H1 (cell line): ENCODE measurements at regions not wholly inside any gene's neighbourhood (a gene's known extent, or its start where the extent isn't known, plus 50 kb on each side); places are given as distances from the start of the nearest gene placed in this dataset.

Experiments
- CTCF ChIA-PET: fragments of 300-600 bp; sonication (Branson Sonifier 250); formaldehyde crosslinking; loops from one replicate; lab custom pipeline; 2021; ENCODE audit not compliant: partially characterized antibody; lab: Charles Lee
- POLR2A ChIA-PET: fragments of 300-600 bp; sonication (Branson Sonifier 250); formaldehyde crosslinking; loops from one replicate; lab custom pipeline; 2021; ENCODE audit warnings: inconsistent platforms; ENCODE audit not compliant: partially characterized antibody; lab: Charles Lee
- DNase-seq, 2 experiments: peaks; one replicate each; pipeline versions ENCODE4 v3.0.0 to v3.0.0-alpha.2; 2010 to 2022; ENCODE audit warnings: low spot score in 2 of 2, low read depth in 1 of 2, mixed read lengths in 1 of 2
- FAIRE-seq: peaks from 2 replicates; lab custom pipeline; 2011; peaks lifted over from hg19 to GRCh38; lab: Jason Lieb, UNC
- H2AFZ ChIP-seq: 2 replicates; pipeline ENCODE4 v1.8.1; 2012; ENCODE audit warnings: low read length, inconsistent platforms
- H2AK5ac ChIP-seq: 2 replicates; pipeline ENCODE4 v1.6.1; 2013; ENCODE audit warnings: low read depth, low read length
- H2BK120ac ChIP-seq: replicated peaks from 2 replicates; pipeline ENCODE3; 2013; ENCODE audit warnings: low read depth, low read length, inconsistent platforms
- H2BK12ac ChIP-seq: 2 replicates; pipeline ENCODE4 v1.6.1; 2013; ENCODE audit warnings: low read depth, low read length
- H2BK15ac ChIP-seq: 2 replicates; pipeline ENCODE4 v1.6.1; 2013; ENCODE audit warnings: low read length
- H2BK20ac ChIP-seq: 2 replicates; pipeline ENCODE4 v1.6.1; 2013; ENCODE audit warnings: low read length
- H2BK5ac ChIP-seq: 2 replicates; pipeline ENCODE4 v1.6.1; 2013; ENCODE audit warnings: low read depth, low read length
- H3K14ac ChIP-seq: 2 replicates; pipeline ENCODE4 v1.6.1; 2013; ENCODE audit warnings: inconsistent platforms; ENCODE audit not compliant: insufficient read length
- H3K18ac ChIP-seq: 2 replicates; pipeline ENCODE4 v1.6.1; 2013; ENCODE audit warnings: low read length; ENCODE audit errors: extremely low read depth
- H3K23ac ChIP-seq: 2 replicates; pipeline ENCODE4 v1.6.1; 2013; ENCODE audit warnings: inconsistent platforms; ENCODE audit not compliant: insufficient read length
- H3K23me2 ChIP-seq: 2 replicates; pipeline ENCODE4 v1.6.1; 2013; ENCODE audit warnings: low read depth, low read length
- H3K27ac ChIP-seq: 2 replicates; pipeline ENCODE4 v1.6.1; 2011; ENCODE audit warnings: low read depth, low read length, inconsistent platforms
- H3K27me3 ChIP-seq, 4 experiments: replicated peaks in 1 of 4; 1 replicate in 1 of 4; 2 replicates in 3 of 4; pipeline versions ENCODE4 v1.6.1 to v1.8.1; 2011 to 2013; ENCODE audit warnings: low read length in 3 of 4, mild to moderate bottlenecking in 3 of 4, inconsistent platforms in 2 of 4, mixed read lengths in 2 of 4, moderate library complexity in 1 of 4; ENCODE audit not compliant: control insufficient read depth in 3 of 4, insufficient read depth in 3 of 4; ENCODE audit errors: extremely low read depth in 1 of 4
- H3K36me3 ChIP-seq, 4 experiments: 2 replicates each; pipeline versions ENCODE4 v1.6.1 to v1.8.1; 2011 to 2013; ENCODE audit warnings: mild to moderate bottlenecking in 4 of 4, low read length in 3 of 4, moderate library complexity in 2 of 4, control low read depth in 1 of 4, inconsistent platforms in 1 of 4; ENCODE audit not compliant: insufficient read depth in 4 of 4, control insufficient read depth in 2 of 4
- H3K4ac ChIP-seq: replicated peaks from 2 replicates; pipeline ENCODE3; 2013; ENCODE audit warnings: low read length, low read depth, mixed read lengths, inconsistent platforms; ENCODE audit not compliant: insufficient read length
- H3K4me1 ChIP-seq, 4 experiments: replicated peaks in 1 of 4; 1 replicate in 1 of 4; 2 replicates in 3 of 4; pipeline versions ENCODE4 v1.6.1 to v1.8.1; 2011 to 2013; ENCODE audit warnings: low read length in 3 of 4, inconsistent platforms in 2 of 4, mixed read lengths in 1 of 4; ENCODE audit not compliant: insufficient read depth in 4 of 4, control insufficient read depth in 3 of 4
- H3K4me2 ChIP-seq, 2 experiments: 2 replicates each; pipeline versions ENCODE4 v1.6.1 to v1.8.1; 2011 to 2013; ENCODE audit warnings: low read depth in 2 of 2, low read length in 2 of 2, control low read depth in 1 of 2, inconsistent platforms in 1 of 2, mild to moderate bottlenecking in 1 of 2; ENCODE audit not compliant: insufficient read depth in 1 of 2
- H3K4me3 ChIP-seq, 4 experiments: fragments of 200-600, 300-600 bp in 1 of 4; sonication (generic), shearing (Covaris generic), sonication (Bioruptor Twin) in 1 of 4; 2 replicates each; pipeline versions ENCODE4 v1.5.1 to v1.8.1; 2011 to 2016; ENCODE audit warnings: low read length in 4 of 4, low read depth in 3 of 4, control low read depth in 2 of 4, inconsistent platforms in 2 of 4, mild to moderate bottlenecking in 2 of 4, mixed read lengths in 1 of 4, moderate library complexity in 1 of 4; ENCODE audit not compliant: insufficient read depth in 2 of 4; ENCODE audit errors: extremely low read depth in 1 of 4
- H3K56ac ChIP-seq: replicated peaks from 2 replicates; pipeline ENCODE3; 2013; ENCODE audit warnings: low read depth, mild to moderate bottlenecking, mixed read lengths, low read length, inconsistent platforms; ENCODE audit not compliant: insufficient read length
- H3K79me1 ChIP-seq: 2 replicates; pipeline ENCODE4 v1.6.1; 2013; ENCODE audit warnings: low read depth, low read length, control low read depth
- H3K79me2 ChIP-seq, 2 experiments: 2 replicates each; pipeline versions ENCODE4 v1.6.1 to v1.8.1; 2012 to 2013; ENCODE audit warnings: low read length in 2 of 2, mild to moderate bottlenecking in 2 of 2, inconsistent platforms in 1 of 2; ENCODE audit not compliant: insufficient read depth in 2 of 2, control insufficient read depth in 1 of 2
- H3K9ac ChIP-seq, 4 experiments: replicated peaks in 1 of 4; 1 replicate in 1 of 4; 2 replicates in 3 of 4; pipeline versions ENCODE4 v1.6.1 to v1.8.1; 2011 to 2013; ENCODE audit warnings: low read depth in 3 of 4, low read length in 3 of 4, control low read depth in 2 of 4, mild to moderate bottlenecking in 2 of 4, moderate library complexity in 2 of 4, inconsistent platforms in 1 of 4; ENCODE audit errors: extremely low read depth in 1 of 4
- H3K9me3 ChIP-seq, 2 experiments: 2 replicates each; pipeline versions ENCODE4 v1.6.1 to v1.8.1; 2012 to 2013; ENCODE audit warnings: mild to moderate bottlenecking in 2 of 2, moderate library complexity in 2 of 2, control low read depth in 1 of 2, inconsistent platforms in 1 of 2, low read depth in 1 of 2, low read length in 1 of 2, mixed read lengths in 1 of 2; ENCODE audit not compliant: insufficient read depth in 2 of 2
- H4K20me1 ChIP-seq, 2 experiments: replicated peaks in 1 of 2; 2 replicates each; pipeline versions ENCODE3 to v1.8.1; 2011 to 2013; ENCODE audit warnings: inconsistent platforms in 2 of 2, low read length in 2 of 2, mild to moderate bottlenecking in 1 of 2; ENCODE audit not compliant: insufficient read depth in 2 of 2, control insufficient read depth in 1 of 2
- H4K5ac ChIP-seq: 2 replicates; pipeline ENCODE4 v1.6.1; 2013; ENCODE audit warnings: low read length, low read depth, mixed read lengths, inconsistent platforms; ENCODE audit not compliant: insufficient read length
- H4K8ac ChIP-seq: 2 replicates; pipeline ENCODE4 v1.8.0; 2013; ENCODE audit warnings: mild to moderate bottlenecking, moderate library complexity, low read length, inconsistent platforms; ENCODE audit not compliant: insufficient read depth; ENCODE audit errors: extremely low read depth
- H4K91ac ChIP-seq: replicated peaks from 2 replicates; pipeline ENCODE3; 2013; ENCODE audit warnings: low read length, mixed read lengths, inconsistent platforms; ENCODE audit not compliant: insufficient read length
- ATF2 ChIP-seq: IDR thresholded peaks from 2 replicates; pipeline ENCODE4 v1.6.1; 2012; ENCODE audit warnings: low read length, inconsistent platforms
- BCL11A ChIP-seq, 2 experiments: IDR thresholded peaks; one replicate each; pipeline ENCODE4 v1.6.1; 2011; ENCODE audit warnings: low read depth in 2 of 2, low read length in 2 of 2, mild to moderate bottlenecking in 2 of 2
- CEBPB ChIP-seq: IDR thresholded peaks from 2 replicates; pipeline ENCODE4 v1.6.1; 2012; ENCODE audit warnings: low read depth, low read length
- E2F6 ChIP-seq: IDR thresholded peaks from 2 replicates; pipeline ENCODE4 v1.6.1; 2012; ENCODE audit warnings: inconsistent platforms
- EGR1 ChIP-seq: IDR thresholded peaks from 2 replicates; pipeline ENCODE4 v1.6.1; 2011; ENCODE audit warnings: low read depth, low read length, borderline replicate concordance
- GABPA ChIP-seq: IDR thresholded peaks from 2 replicates; pipeline ENCODE4 v1.6.1; 2011; ENCODE audit warnings: mild to moderate bottlenecking, low read length, moderate library complexity, borderline replicate concordance; ENCODE audit not compliant: insufficient read depth
- KDM5A ChIP-seq: fragments of 200-600 bp; IDR thresholded peaks from 2 replicates; pipeline ENCODE4 v1.7.1; 2012; ENCODE audit warnings: mild to moderate bottlenecking, low read length, inconsistent platforms, mixed read lengths
- POLR2AphosphoS5 ChIP-seq: IDR thresholded peaks from 2 replicates; pipeline ENCODE4 v1.6.1; 2011; ENCODE audit warnings: low read depth, low read length
- SAP30 ChIP-seq: fragments of 300-600 bp; sonication (generic); IDR thresholded peaks from 2 replicates; pipeline ENCODE4 v1.7.1; 2012; ENCODE audit warnings: low read length, moderate library complexity, mild to moderate bottlenecking, inconsistent platforms; ENCODE audit not compliant: insufficient read depth, insufficient replicate concordance
- SP1 ChIP-seq: IDR thresholded peaks from 2 replicates; pipeline ENCODE4 v1.6.1; 2011; ENCODE audit warnings: low read depth, low read length
- SP4 ChIP-seq: IDR thresholded peaks from 2 replicates; pipeline ENCODE4 v1.6.1; 2012; ENCODE audit warnings: low read length, inconsistent platforms
- SUZ12 ChIP-seq: fragments of 200-600 bp; sonication (generic); IDR thresholded peaks from 2 replicates; pipeline ENCODE4 v1.6.1; 2012; ENCODE audit warnings: mild to moderate bottlenecking, inconsistent platforms, low read length, moderate library complexity, mixed read lengths
- WGBS, 2 experiments: shearing (Covaris generic) in 1 of 2; methylation state at CpG; one replicate each; pipeline versions ENCODE4 v1.1.6 to v1.1.7; 2013 to 2015; ENCODE audit warnings: low lambda C conversion rate in 2 of 2, mixed read lengths in 2 of 2, inconsistent platforms in 1 of 2, low coverage in 1 of 2, missing lambda C conversion rate in 1 of 2; ENCODE audit not compliant: insufficient replicate concordance in 2 of 2, insufficient coverage in 1 of 2, insufficient read length in 1 of 2; ENCODE audit errors: extremely low coverage in 1 of 2, missing lambda C conversion rate in 1 of 2; 5-methylcytosine and 5-hydroxymethylcytosine counted together

DNA sequence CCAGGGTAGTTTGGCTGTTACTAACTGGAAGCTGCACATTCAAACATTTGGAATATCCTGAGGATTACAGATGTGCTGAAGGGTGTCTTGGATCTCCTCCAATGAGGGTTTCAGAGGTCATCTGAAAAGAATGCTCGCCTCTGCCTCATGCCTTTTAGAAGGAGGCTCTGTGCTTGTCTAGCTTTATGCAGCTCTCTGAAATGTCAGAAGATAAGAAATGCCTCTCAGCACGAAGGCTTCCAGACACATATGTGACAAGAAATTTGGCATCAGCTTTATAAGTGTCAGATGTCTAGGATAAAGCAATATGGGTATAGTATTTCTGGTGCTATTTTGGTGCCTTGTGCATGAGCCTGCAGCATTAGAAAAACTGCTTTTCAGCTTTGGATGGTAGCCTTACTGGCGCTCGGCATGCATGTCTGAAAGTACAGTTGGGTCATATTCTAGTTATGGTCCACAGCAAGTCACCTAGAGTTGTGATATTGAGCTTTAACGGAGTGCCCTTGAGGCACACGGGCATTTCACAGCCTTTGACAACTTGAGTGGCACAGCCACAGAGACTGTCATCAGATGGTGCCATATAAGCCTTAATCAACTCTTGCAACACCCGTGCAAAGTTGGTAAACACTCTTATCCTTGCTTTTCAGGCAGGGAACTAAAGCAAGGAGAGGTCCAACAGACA lies 70.8 kb upstream of the PGRMC2 start:
- Histone ChIP-seq H3K9ac (no peak overlapping the region), H3K27me3 (no peaks in the 10 kb centered on the region), H3K4me1 (peaks cover 0 to 9% (median 4%) of the 10 kb centered on the region in 4 experiments; a peak in 4 of 7 replicates), H4K8ac (no peak overlapping the region), H2BK12ac (no peak overlapping the region), H2AFZ (no peak overlapping the region), H2BK120ac (no peak overlapping the region), H3K23me2 (no peaks in the 10 kb centered on the region), H4K91ac (no peak overlapping the region), H3K79me1 (no peaks in the 10 kb centered on the region), H2AK5ac (no peak overlapping the region; the same call in 1 of the 2 replicates), H3K27ac (no peak overlapping the region), H2BK20ac (no peak overlapping the region), H3K14ac (no peak overlapping the region), H4K5ac (no peak overlapping the region), H3K36me3 (no peaks in the 10 kb centered on the region), H3K4me3 (no peak overlapping the region), H3K18ac (no peak overlapping the region), H3K23ac (no peak overlapping the region), H2BK15ac (no peak overlapping the region), H3K4me2 (no peak overlapping the region), H3K79me2 (no peaks in the 10 kb centered on the region), H4K20me1 (no peaks in the 10 kb centered on the region), H3K4ac (no peak overlapping the region), H3K56ac (no peak overlapping the region), H3K9me3 (no peaks in the 10 kb centered on the region), H2BK5ac (no peak overlapping the region)
- ChIA-PET CTCF (no interaction called here), POLR2A (no interaction called here)
- no peak for FAIRE-seq
- 91% methylated on average over 7 of the region's 7 CpGs; no CpG with 5 or more reads in 1 of the 2 experiments for WGBS, 2 experiments
- no peak for DNase-seq
- TF ChIP-seq SP1 (no peak), BCL11A (IDR thresholded peaks at IDR 0.05; ENCODE audit: low read depth in 2 of 2, low read length in 2 of 2) (no peak), ATF2 (no peak), GABPA (no peak), EGR1 (no peak), SP4 (no peak), CEBPB (no peak), SUZ12 (no peak), E2F6 (no peak), KDM5A (no peak), POLR2AphosphoS5 (no peak), SAP30 (no peak)
